ENCODE measurements at regions not wholly inside any gene's neighbourhood (a gene's known extent, or its start where the extent isn't known, plus 50 kb on each side); places are given as distances from the start of the nearest gene placed in this dataset.
"Not testable (repeated sequence)": the region's sequence is repeated elsewhere in the genome, so short reads cannot be mapped to it uniquely, and the experiment has no call there.

- DNase-seq, result no peak
Observed at GRCh38 chr7:24057243-24057642, 226.7 kb upstream of the NPY start.

DNA sequence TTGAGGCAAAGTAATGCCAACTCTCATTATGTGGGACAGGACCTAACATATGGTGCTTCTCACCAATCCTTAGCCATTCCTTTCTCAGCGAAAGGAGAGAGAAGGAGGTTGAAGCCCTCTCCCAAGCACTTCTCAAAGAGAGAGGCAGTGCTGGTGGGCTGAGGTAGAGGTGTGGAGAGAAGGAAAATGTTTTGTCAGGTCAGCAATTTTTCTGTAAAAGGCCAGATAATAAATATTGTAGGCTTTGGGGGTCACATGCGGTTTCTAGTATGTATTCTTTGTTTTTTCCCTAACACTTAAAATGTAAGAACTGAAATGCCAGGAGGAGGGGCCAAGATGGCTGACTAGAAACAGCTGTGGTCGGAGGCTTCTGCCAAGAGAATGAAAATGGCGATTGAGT lies 225.0 kb upstream of the NPY start:
- DNase-seq, result no peak

- DNase-seq, result no peak
Observed at GRCh38 chr7:24059775-24060174, 224.2 kb upstream of the NPY start.

GRCh38 chr7:24063721-24064120 lies 220.3 kb upstream of the NPY start:
- DNase-seq, result no peak

- DNase-seq, result no peak
Observed at GRCh38 chr7:24069751-24070150, 214.2 kb upstream of the NPY start.

GRCh38 chr7:24073651-24074420 lies 210.2 kb upstream of the NPY start:
- no peak for DNase-seq

- no peak for DNase-seq
Observed at GRCh38 chr7:24075426-24075810, 208.6 kb upstream of the NPY start.

- DNase-seq, result no peak
Observed at GRCh38 chr7:24082826-24083225, 201.2 kb upstream of the NPY start.

- DNase-seq, result no peak
Observed at GRCh38 chr7:24102988-24103387, 181.0 kb upstream of the NPY start.

DNA sequence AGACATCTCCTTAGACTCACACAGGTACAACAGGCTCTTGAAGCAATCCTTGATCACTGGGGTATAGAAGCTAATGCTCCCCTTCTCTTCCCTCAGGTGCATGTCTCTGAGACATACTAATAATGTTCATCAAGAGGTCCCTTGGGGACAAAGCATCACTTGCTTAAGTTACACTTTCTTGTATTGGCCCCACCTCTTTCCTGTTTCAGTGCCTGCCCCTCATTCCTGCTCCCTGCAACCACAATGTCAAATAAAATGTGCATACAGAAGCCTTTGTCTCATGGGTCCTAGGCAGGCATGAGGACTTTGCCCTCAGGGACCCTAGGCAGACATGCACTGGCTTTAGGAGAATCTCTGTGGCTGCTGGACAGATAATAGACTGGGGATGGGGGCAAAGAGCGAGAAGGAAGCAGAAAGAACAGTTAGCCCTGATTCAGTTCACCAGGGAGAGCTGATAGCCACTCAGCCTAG lies 175.0 kb upstream of the NPY start:
- no peak for DNase-seq

- DNase-seq, result no peak
Observed at GRCh38 chr7:24110056-24110455, 173.9 kb upstream of the NPY start.

- DNase-seq, result no peak
Observed at GRCh38 chr7:24113506-24113905, 170.5 kb upstream of the NPY start.

DNA sequence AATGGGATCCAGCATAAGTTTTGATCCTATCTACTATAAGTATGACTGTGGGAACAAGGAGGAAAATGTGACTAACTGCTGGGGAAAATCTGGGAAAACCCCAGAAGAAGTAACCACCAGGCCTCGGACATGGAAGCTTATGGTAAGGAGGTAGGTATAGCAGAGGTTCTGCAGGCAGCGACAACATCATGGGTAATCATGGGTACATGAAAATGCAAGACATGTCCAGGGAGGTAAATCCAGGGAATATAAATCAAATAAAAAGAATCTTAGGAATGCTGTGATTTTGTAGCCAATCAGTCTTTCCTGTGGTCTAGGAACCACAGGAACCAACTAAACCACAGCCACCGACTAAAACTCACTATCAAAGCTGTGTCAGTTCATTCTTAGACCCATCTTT lies 168.3 kb upstream of the NPY start:
- no peak for DNase-seq

GRCh38 chr7:24117903-24118499 lies 166.0 kb upstream of the NPY start:
- DNase-seq, result not testable (repeated sequence)

DNA sequence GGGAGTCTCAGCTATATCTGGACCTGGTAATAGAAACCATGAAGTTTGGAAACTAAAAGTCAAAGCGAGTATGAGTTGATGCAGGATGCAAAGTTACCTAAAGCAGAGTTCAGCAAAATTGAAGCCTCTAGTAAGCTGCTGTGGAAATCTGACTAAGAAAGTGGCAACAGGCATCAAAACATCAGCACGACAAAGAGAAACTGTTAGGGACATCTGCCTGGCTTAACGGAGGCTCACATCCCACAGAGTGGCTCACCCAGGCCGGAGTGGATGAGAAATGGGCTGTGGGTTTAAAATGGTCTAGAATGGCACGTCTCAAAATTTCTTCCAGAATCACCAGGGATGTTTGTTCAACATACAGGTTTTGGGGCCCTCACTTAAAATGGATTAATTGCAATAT lies 164.1 kb upstream of the NPY start:
- no peak for DNase-seq

DNA sequence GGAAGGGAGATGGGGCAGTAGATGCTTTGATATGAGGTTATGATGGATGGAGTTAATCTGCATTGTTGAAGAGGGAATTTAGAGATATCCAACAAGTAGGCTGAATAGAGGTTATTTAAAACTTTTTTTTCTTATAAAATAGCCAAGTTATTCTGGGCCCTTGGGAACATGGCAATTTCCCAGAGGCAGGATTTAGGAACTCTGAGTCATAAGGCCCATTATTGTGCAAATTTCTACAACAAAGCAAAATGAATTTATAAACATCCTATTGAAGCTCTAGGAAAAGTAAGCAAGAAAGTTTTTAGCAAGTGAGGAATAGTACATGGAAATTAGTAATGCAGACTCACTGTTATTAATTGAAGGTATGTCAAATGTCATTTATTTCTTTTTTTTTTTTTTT lies 160.9 kb upstream of the NPY start:
- DNase-seq, result no peak

GRCh38 chr7:24125765-24126164 lies 158.2 kb upstream of the NPY start:
- DNase-seq, result no peak

- DNase-seq, result no peak
Observed at GRCh38 chr7:24127930-24128329, 156.1 kb upstream of the NPY start.

- DNase-seq, result no peak
Observed at GRCh38 chr7:24129597-24129996, 154.4 kb upstream of the NPY start.

DNA sequence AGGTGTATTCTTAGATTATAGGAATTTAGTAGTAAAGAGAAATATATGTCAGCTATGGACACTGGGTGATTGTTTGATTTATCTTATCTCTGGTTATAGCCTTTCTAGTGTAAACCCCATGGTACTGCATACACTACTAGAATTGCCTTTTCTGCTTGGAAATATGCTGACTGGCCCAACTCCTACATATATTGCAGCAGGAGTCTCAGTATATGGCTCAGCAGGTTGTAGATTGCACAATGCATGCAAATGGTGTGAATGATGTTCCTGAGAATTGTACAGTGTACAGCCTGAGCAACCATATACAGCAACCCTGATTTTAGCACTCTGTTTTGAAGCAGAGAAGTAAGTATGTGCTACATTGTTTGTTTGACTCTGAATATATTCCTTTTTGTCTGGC lies 153.4 kb upstream of the NPY start:
- no peak for DNase-seq

- DNase-seq, result peak in 1 of 5 experiments; percentile 10
Observed at GRCh38 chr7:24133691-24134090, 150.3 kb upstream of the NPY start.

DNA sequence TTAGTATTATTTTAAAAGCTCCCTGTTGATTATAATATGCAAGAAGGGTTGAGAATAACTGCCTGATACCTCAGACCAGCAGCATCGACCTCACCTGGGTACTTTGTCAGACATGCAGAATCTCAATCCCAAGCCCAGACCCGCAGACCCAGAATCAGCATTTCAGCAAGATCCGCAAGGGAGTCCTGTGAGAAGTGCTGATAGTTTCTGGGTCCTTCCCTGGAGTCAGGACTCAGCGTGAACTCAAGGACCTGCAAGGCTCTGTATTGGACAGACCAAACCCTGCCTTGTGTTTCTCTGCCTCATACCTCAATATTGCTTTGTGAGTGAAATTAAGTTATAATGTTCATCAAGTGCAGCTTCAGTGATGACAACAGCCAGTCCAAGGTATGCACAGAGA lies 149.5 kb upstream of the NPY start:
- no peak for DNase-seq

- no peak for DNase-seq
Observed at GRCh38 chr7:24135003-24135817, 148.8 kb upstream of the NPY start.

DNA sequence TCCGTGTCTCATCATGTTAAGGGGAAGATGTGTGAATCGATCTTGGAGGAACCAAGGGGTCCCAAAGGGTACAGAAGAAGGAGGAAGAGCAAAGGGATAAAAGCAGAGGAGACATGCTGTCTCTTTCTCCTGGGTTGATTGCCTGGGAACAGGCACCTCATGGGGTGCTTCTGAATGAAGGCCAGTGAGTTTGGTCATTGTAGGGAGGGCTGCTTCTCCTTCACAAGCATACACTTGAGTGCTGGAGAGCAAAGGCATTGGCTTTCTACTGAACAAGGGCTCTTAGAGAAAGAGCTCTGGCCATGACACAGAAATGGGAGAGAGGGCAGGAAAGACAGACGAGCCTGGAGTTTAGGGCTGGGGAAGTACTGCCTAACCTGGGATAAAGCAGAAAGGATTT lies 146.7 kb upstream of the NPY start:
- DNase-seq, result no peak

Data from T-helper 2 cell (primary cell).